Stomach smooth muscle (tissue), 2 donors: ENCODE measurements at regions not wholly inside any gene's neighbourhood (a gene's known extent, or its start where the extent isn't known, plus 50 kb on each side); places are given as distances from the start of the nearest gene placed in this dataset.

ENCODE experiments used
- H3K27ac ChIP-seq: one replicate; pipeline ENCODE4 v1.7.0; 2013; ENCODE audit warnings: mild to moderate bottlenecking, low read length, inconsistent platforms
- H3K27me3 ChIP-seq, 2 donors: one replicate each; pipeline ENCODE4 v1.7.0; 2013; ENCODE audit warnings: low read length in 2 of 2; ENCODE audit not compliant: insufficient read depth in 2 of 2, control insufficient read depth in 1 of 2
- H3K36me3 ChIP-seq, 2 donors: one replicate each; pipeline ENCODE4 v1.7.0; 2013; ENCODE audit warnings: low read length in 2 of 2; ENCODE audit not compliant: control insufficient read depth in 2 of 2, insufficient read depth in 2 of 2
- H3K4me1 ChIP-seq: one replicate; pipeline ENCODE4 v1.7.0; 2013; ENCODE audit warnings: low read length; ENCODE audit not compliant: control insufficient read depth, insufficient read depth
- H3K4me3 ChIP-seq, 2 donors: one replicate each; pipeline ENCODE4 v1.7.0; 2013; ENCODE audit warnings: low read length in 2 of 2
- H3K9ac ChIP-seq, 2 donors: one replicate each; pipeline ENCODE4 v1.7.0; 2013; ENCODE audit warnings: low read length in 2 of 2, mild to moderate bottlenecking in 1 of 2
- H3K9me3 ChIP-seq, 2 donors: one replicate each; pipeline ENCODE4 v1.7.0; 2013; ENCODE audit warnings: low read length in 2 of 2; ENCODE audit not compliant: control insufficient read depth in 2 of 2
- donor health status: healthy.
- donor health status: Pancreatic carcinoma.

DNA sequence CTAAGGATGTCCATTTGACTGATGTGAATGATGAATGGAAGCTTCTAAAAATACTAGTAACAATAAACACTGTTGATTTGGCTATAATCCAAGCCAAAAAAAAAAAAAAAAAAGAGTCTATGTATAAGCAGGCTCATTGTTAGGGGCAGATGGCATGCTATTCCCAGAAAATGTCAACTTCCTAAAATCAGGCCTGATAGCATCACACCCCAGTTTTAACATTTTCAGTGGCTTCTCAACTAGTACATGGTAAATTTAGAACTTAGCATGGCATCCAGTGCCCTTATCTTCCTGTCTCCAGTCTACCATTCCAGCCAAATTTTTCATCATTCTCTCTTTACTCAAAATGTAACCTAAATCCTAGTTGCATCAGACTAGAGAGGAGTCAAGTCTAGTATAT is 288.2 kb upstream of the ZNF385D start:
- no peak overlapping the region for H3K9ac ChIP-seq
- H3K4me3 ChIP-seq: no peak overlapping the region
- H3K4me1 ChIP-seq: no peaks in the 10 kb centered on the region
- no peaks in the 10 kb centered on the region for H3K27me3 ChIP-seq
- no peaks in the 10 kb centered on the region for H3K9me3 ChIP-seq
- no peaks in the 10 kb centered on the region for H3K36me3 ChIP-seq
- no peak overlapping the region for H3K27ac ChIP-seq

- no peak overlapping the region for H3K9ac ChIP-seq
- no peak overlapping the region for H3K27ac ChIP-seq
- H3K27me3 ChIP-seq: no peaks in the 10 kb centered on the region
- H3K4me1 ChIP-seq: no peaks in the 10 kb centered on the region
- H3K4me3 ChIP-seq: no peak overlapping the region
- H3K36me3 ChIP-seq: no peaks in the 10 kb centered on the region
- no peaks in the 10 kb centered on the region for H3K9me3 ChIP-seq
Observed at GRCh38 chr3:22040150-22040549, 289.1 kb upstream of the ZNF385D start.

DNA sequence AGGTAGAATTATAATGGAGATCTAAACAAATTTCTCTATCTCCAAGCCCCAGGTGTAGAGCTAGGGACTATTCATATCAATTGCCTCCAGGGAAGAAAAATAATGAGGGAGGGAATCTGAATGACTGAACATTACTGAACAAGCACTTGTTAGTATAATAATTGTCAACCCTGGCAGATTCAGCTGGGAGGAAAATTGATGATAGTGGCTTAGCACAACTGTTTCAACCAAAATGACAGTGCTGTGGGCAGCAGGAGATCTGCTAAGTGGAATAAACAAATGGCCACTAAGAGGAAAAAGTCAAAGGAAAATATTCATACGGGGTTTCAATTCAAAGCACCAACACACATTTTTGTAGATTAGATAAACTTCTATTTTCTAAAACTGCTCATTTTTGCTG is 294.9 kb upstream of the ZNF385D start:
- no peaks in the 10 kb centered on the region for H3K4me1 ChIP-seq
- no peaks in the 10 kb centered on the region for H3K9me3 ChIP-seq
- H3K36me3 ChIP-seq: no peaks in the 10 kb centered on the region
- H3K27me3 ChIP-seq: no peaks in the 10 kb centered on the region
- no peak overlapping the region for H3K27ac ChIP-seq
- H3K4me3 ChIP-seq: no peak overlapping the region
- no peak overlapping the region for H3K9ac ChIP-seq

- Histone ChIP-seq H3K4me1 (no peaks in the 10 kb centered on the region), H3K36me3 (no peaks in the 10 kb centered on the region), H3K4me3 (no peak overlapping the region), H3K9ac (no peak overlapping the region), H3K27me3 (no peaks in the 10 kb centered on the region), H3K27ac (no peak overlapping the region), H3K9me3 (no peaks in the 10 kb centered on the region)
Observed at GRCh38 chr3:22063500-22063899, 312.5 kb upstream of the ZNF385D start.

DNA sequence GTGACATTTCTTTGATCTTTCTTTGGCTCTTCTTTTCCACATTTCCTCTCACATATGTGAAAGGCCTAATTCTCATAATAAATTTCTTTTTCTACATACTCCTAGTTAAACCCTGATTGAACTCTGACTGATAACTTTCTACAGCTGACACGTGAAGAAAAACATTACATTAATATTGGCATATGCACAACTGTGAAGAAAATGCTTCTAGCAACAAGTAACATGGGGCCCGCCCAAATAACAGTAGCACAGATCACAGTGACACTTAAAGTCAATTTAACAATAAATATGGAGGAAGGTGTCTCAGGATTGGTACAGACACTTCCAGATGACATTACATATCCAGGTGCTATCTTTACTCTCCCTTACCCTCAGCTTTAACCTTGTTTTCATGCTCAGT is 317.6 kb upstream of the ZNF385D start:
- H3K4me3 ChIP-seq: no peak overlapping the region
- no peaks in the 10 kb centered on the region for H3K27me3 ChIP-seq
- H3K27ac ChIP-seq: no peak overlapping the region
- no peaks in the 10 kb centered on the region for H3K9me3 ChIP-seq
- H3K9ac ChIP-seq: no peak overlapping the region
- no peaks in the 10 kb centered on the region for H3K36me3 ChIP-seq
- no peaks in the 10 kb centered on the region for H3K4me1 ChIP-seq

GRCh38 chr3:22088204-22088603 is 337.2 kb upstream of the ZNF385D start:
- H3K27me3 ChIP-seq: no peaks in the 10 kb centered on the region
- peaks cover 5% of the 10 kb centered on the region for H3K4me1 ChIP-seq
- no peak overlapping the region for H3K27ac ChIP-seq
- no peak overlapping the region for H3K4me3 ChIP-seq
- no peaks in the 10 kb centered on the region for H3K36me3 ChIP-seq
- H3K9ac ChIP-seq: no peak overlapping the region
- H3K9me3 ChIP-seq: no peaks in the 10 kb centered on the region

DNA sequence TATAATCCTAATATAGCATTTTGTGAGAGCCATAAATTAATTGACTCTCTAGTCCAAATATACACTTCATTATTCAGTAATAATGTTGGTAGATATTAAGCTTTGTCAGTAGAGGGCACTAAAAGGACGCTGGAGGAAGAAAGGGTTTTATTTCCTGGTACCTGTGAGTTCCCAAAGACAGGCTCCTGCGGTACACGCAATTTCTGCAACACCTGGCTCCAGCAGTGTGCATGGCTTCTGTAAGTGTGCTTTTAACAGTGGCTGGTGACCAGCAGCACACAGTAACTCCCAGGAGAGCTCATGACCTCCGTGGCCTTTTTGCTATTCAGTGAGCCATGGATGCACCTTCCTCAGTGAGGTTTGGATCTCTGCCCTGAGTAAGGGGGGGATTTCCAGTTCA is 338.3 kb upstream of the ZNF385D start:
- Histone ChIP-seq H3K27me3 (no peaks in the 10 kb centered on the region), H3K4me1 (peaks cover 5% of the 10 kb centered on the region), H3K9me3 (no peaks in the 10 kb centered on the region), H3K27ac (no peak overlapping the region), H3K36me3 (no peaks in the 10 kb centered on the region), H3K4me3 (no peak overlapping the region), H3K9ac (no peak overlapping the region)

DNA sequence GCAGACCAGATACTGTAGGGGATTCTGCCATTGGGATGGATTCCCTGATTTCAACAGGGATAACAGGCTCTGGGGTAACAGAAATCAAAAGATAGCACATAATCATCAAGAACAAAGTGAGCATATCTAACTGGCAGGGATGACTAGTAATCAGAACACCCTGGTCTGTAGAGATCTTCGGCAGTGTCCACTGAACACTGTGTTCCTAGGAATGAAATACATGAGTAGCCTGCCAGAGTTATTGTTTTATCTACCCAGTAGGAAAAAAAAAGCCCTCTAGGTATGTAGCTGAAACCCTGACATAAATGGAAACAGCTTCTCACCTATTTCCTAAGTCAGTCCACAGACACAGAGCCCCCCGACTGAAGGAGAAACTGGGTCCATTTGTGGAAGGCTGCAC is 340.3 kb upstream of the ZNF385D start:
- no peak overlapping the region for H3K9ac ChIP-seq
- no peak overlapping the region for H3K4me3 ChIP-seq
- H3K4me1 ChIP-seq: peaks cover 5% of the 10 kb centered on the region
- no peaks in the 10 kb centered on the region for H3K27me3 ChIP-seq
- no peaks in the 10 kb centered on the region for H3K9me3 ChIP-seq
- no peaks in the 10 kb centered on the region for H3K36me3 ChIP-seq
- no peak overlapping the region for H3K27ac ChIP-seq

GRCh38 chr3:22098021-22098420 is 347.0 kb upstream of the ZNF385D start:
- H3K27me3 ChIP-seq: no peaks in the 10 kb centered on the region
- H3K9ac ChIP-seq: no peak overlapping the region
- no peaks in the 10 kb centered on the region for H3K4me1 ChIP-seq
- no peak overlapping the region for H3K4me3 ChIP-seq
- H3K9me3 ChIP-seq: no peaks in the 10 kb centered on the region
- H3K27ac ChIP-seq: no peak overlapping the region
- no peaks in the 10 kb centered on the region for H3K36me3 ChIP-seq

DNA sequence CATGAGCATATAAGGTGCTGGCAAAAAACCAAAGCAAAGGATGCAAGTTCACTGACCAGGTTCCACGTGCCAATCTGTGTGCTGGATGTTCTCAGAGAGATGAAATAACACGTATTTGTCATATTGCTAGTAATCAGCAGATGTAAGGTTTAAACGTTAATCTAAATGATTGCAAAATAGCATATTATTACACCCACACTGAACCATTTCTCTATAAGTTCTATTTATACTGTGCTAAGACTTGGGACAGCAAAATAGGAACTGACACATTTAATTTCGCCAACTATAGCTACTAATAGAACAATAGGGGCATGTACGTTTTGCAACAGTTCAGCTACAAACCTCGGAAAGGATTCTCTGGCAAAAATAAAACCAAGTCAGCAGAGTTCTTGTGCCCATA is 350.3 kb upstream of the ZNF385D start:
- Histone ChIP-seq H3K36me3 (no peaks in the 10 kb centered on the region), H3K27ac (no peak overlapping the region), H3K9me3 (no peaks in the 10 kb centered on the region), H3K4me1 (no peaks in the 10 kb centered on the region), H3K9ac (no peak overlapping the region), H3K4me3 (no peak overlapping the region), H3K27me3 (no peaks in the 10 kb centered on the region)

DNA sequence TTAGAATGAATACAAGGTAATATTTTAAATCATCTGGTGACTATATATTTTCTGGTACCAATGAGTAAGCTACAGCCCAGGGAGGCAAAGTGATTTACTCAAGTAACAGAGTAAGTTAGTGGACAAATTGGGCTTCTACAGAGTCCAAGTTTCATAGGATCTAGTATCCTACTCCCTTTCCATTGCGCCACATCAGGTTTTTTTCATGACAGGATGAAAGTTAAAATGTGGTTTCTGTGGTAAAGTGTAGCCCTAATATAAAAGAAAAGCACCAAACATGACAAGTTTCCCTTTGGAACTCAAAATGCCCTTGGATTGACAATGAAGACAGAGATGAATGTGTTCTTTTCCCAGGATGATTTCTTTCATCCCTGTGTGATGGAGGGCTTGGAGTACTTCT is 350.8 kb upstream of the ZNF385D start:
- Histone ChIP-seq H3K27ac (no peak overlapping the region), H3K9ac (no peak overlapping the region), H3K4me1 (no peaks in the 10 kb centered on the region), H3K27me3 (no peaks in the 10 kb centered on the region), H3K4me3 (no peak overlapping the region), H3K9me3 (no peaks in the 10 kb centered on the region), H3K36me3 (no peaks in the 10 kb centered on the region)

- no peak overlapping the region for H3K4me3 ChIP-seq
- H3K27ac ChIP-seq: no peak overlapping the region
- no peaks in the 10 kb centered on the region for H3K27me3 ChIP-seq
- no peaks in the 10 kb centered on the region for H3K36me3 ChIP-seq
- H3K9me3 ChIP-seq: no peaks in the 10 kb centered on the region
- H3K4me1 ChIP-seq: no peaks in the 10 kb centered on the region
- no peak overlapping the region for H3K9ac ChIP-seq
Observed at GRCh38 chr3:22103423-22103822, 352.4 kb upstream of the ZNF385D start.
